ENCODE measurements at regions not wholly inside any gene's neighbourhood (a gene's known extent, or its start where the extent isn't known, plus 50 kb on each side); places are given as distances from the start of the nearest gene placed in this dataset.

GRCh38 chr6:164154588-164154987 lies 740.1 kb downstream of the QKI start:
- DNase-seq (ENCODE audit: low spot score): no peak

DNA sequence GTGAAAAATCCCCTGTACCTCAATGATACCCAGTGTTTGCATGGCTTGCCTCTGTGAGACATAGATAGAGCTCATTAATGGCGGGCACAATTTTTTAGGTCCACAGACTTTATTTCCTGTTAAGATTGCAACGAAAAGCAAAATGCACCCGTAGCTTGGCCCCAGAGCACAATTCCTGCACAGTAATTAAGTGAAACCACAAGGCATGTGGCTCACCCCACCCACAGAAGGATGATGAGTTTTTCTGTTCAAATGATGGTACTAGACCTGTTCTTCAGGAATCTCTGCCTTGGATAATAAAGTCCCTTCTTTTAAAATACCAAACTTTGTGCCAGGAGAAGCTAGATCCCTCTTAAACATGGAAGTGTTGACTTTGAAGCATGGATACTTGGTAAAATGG lies 738.1 kb downstream of the QKI start:
- no peak for DNase-seq (ENCODE audit: low spot score)

GRCh38 chr6:164151161-164152120 lies 736.9 kb downstream of the QKI start:
- DNase-seq (ENCODE audit: low spot score): no peak

DNA sequence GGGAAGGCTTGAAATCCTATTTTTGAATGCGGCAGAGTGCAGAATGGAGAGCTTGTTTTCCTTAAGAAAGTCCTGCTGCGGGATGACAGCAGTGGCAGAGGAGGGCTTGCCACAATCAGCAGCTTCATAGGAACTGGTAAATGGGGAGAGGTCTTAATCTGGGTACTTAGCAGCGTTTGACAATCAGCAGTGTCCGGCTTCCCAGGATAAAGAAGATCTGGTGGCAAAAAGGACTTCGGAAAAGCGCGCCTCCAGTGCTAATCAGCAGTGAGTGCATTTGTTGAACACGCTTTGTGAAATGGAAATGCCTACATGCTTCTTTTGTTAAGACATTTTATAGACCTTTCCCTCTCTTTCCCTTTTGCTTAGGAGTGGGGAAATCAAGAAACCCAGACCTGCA lies 735.7 kb downstream of the QKI start:
- DNase-seq (ENCODE audit: low spot score): no peak

- DNase-seq (ENCODE audit: low spot score): no peak
These were observed 734.3 kb downstream of the QKI start for GRCh38 chr6:164148788-164149187.

DNA sequence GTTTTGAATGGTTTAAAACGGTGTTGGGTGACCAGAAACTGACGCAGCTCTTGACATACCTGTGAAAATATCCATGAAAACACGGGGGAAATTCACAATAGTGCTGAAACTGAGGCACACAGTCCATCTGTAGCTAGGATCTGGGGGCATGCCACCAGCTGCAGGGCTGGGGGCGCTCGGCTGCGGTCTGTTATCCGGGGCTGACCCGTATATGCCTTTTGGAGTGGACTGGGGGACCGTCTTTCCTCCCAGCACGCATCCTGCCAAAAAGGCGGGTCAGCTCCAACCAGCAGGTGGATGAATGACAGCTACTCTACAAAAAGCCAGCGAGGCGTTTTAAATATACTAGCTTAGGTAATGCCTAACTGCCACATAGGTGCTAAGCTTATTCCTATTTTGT lies 729.8 kb downstream of the QKI start:
- no peak for DNase-seq (ENCODE audit: low spot score)

DNA sequence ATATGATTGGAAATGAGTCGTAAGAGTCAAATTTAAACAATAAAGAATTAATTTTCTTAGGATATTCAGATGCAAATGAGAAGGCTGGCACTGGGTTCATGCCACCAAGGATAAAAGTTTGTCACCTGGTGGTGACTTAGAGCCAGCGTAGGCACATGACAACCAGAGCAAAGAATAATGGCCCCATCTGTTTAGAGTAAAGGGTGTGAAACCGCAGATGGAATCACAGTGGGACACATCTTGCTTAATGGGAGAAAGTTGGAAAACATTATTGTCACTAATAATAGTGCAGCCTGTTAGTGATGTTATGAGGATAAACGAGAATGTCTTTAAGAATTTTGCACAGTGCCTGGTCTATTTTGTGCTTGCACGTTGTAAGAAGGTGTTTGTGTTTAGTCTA lies 727.8 kb downstream of the QKI start:
- DNase-seq (ENCODE audit: low spot score): no peak

- no peak for DNase-seq (ENCODE audit: low spot score)
These were observed 721.1 kb downstream of the QKI start for GRCh38 chr6:164135511-164136132.

- no peak for DNase-seq (ENCODE audit: low spot score)
These were observed 718.6 kb downstream of the QKI start for GRCh38 chr6:164133095-164133494.

DNA sequence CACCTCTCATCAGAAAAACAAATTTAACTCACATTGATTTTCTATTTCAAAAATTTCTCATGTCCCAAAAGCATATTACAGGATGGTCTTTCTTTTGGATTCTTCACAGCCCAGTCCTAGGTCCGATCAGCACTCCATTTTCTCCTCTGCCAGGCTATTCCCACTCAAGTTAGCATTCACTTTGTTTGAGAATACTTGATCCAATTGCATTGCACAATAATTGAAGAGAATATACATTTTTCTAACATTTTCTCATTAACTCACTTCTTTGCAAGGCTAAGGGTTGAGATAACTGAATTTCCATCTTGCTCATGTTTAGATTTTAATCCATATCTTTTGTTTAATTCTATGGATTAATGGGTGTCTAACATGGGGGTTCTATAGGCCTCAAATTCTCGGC lies 716.1 kb downstream of the QKI start:
- no peak for DNase-seq (ENCODE audit: low spot score)

- DNase-seq (ENCODE audit: low spot score): no peak
These were observed 715.6 kb downstream of the QKI start for GRCh38 chr6:164130151-164130550.

- no peak for DNase-seq (ENCODE audit: low spot score)
These were observed 714.7 kb downstream of the QKI start for GRCh38 chr6:164129218-164129617.

DNA sequence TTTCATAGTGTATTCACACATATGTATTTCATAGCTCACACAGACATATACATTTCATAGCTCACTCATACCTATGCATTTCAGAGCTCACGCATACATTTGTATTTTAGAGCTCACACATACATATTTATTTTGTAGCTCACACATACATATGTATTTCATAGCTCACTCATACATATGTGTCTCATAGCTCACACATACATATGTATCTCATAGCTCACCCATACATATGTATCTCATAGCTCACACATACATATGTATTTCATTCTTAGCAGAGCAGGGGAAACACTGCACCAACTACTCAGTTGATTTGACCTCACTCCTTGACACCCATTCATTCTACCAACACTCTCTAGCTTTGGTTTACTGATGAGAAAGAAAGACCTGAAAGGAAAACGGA lies 713.6 kb downstream of the QKI start:
- no peak for DNase-seq (ENCODE audit: low spot score)

DNA sequence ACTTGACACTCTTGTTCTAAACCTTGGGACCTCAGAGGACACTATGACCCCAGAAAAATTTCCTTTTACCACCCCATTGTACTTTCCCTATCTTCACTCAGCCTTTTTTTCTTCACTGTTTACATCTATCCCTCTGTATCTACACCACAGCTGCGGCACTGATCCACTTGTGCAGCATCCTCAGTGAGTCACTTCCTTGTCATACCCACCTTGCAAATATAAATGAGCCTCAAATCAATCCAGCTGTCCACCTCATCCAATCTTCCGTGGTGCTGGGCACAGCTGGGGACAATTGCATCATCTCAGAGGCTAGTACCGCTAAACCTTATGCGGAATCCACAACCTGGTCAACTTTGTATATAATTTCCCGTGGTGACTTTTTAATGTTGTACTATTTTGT lies 710.5 kb downstream of the QKI start:
- no peak for DNase-seq (ENCODE audit: low spot score)

DNA sequence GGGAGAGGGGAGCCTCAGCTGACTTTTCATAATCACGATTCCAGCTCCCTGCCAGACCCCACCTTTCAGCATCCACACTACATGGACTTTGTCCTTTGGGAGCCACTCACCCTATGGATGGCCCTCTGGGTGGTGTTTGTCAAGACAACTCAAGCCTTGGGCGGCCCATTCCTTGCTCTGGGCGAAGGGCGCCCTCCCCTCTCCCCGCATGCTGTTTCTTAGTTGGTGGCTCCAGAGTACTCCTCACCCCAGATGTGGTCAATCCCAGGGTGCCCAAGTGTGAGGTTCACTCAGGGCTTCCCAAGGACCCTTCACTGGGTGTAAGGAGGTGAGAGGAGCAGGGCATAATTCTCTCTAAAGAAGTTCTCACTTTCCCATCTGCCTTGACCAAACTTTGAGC lies 710.0 kb downstream of the QKI start:
- DNase-seq (ENCODE audit: low spot score): no peak

- no peak for DNase-seq (ENCODE audit: low spot score)
These were observed 707.6 kb downstream of the QKI start for GRCh38 chr6:164122109-164122508.

DNA sequence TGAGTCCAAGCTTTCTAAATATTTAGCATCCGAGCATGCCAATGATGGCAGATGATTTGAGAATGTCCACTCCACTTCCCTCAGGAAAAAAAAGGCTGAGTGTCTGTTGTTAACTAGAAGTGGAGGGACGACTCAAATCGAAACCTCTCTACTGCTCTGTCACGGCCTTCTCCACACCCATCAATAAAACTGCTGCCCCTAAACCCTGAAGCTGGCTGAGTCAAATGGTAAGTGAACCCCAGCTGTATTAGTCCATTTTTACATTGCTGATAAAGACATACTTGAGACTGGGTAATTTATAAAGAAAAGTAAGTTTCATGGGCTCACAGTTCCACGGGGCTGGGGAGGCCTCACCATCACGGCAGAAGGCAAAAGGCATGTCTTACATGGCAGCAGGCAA lies 707.0 kb downstream of the QKI start:
- no peak for DNase-seq (ENCODE audit: low spot score)

DNA sequence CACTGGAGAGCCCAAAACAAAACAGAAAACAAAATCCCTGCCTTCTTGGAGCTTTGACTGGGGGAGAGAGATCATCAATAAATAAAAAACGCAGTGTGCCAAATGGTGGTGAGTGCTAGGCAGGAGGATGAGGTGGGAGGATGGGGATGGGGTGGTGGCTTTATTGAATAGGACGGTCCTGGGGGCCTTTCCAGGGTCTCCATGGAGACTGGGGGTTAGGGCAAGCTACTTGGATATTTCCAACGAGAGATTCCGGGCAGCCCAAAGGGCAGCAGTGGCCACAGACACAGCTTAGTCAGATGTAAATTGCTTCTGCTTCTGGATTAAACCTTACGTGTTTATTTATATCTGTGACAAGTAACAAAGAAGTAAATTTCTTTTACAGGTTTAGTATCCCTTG lies 700.1 kb downstream of the QKI start:
- no peak for DNase-seq (ENCODE audit: low spot score)

DNA sequence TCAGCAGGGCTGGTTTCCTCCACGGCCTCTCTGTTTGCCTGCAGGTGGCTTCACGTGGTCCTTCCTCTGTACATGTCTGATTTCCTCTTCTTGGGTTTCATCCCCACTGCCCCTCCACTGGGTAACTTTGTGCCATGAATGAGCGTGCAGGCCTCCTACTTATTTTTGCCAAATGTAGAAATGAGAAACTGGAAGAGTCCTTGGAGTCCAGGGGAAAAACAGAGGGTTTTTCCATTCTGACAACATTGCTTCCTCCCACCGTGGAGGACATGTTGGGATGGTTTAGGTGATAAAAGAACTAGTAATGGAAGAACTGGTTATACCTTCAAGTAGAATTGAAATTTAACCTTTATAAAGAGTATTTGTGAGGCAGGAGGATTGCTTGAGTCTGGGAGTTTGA lies 699.5 kb downstream of the QKI start:
- DNase-seq (ENCODE audit: low spot score): no peak

- DNase-seq (ENCODE audit: low spot score): no peak
These were observed 699.1 kb downstream of the QKI start for GRCh38 chr6:164113637-164114036.

- DNase-seq (ENCODE audit: low spot score): no peak
These were observed 695.2 kb downstream of the QKI start for GRCh38 chr6:164109770-164110140.

GRCh38 chr6:164108869-164109769 lies 694.6 kb downstream of the QKI start:
- no peak for DNase-seq (ENCODE audit: low spot score)

DNA sequence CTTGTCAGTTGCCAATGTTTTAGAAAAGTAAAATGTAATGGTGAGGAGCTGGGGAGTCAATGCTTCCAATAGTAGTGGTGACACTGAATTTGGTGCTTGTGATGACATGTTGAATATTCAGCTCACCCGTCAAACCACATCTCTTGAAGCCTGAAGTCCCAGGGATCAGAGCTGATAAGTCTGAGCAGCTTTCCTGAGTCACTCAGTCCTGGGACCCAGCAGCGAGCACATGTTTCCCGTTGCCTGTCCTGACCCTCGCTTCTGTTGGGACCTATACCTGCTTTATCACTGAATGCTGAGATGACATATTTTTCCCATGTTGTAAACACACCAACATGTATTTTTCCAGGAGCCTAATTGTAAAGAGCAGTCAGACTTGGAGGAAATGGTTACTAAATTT lies 693.6 kb downstream of the QKI start:
- no peak for DNase-seq (ENCODE audit: low spot score)

Data from RKO (cell line).